ENCODE measurements at regions not wholly inside any gene's neighbourhood (a gene's known extent, or its start where the extent isn't known, plus 50 kb on each side); places are given as distances from the start of the nearest gene placed in this dataset.

GRCh38 chr13:55155046-55155445 is 1985.7 kb upstream of the PRR20A start:
- TF ChIP-seq, protein P1, sequence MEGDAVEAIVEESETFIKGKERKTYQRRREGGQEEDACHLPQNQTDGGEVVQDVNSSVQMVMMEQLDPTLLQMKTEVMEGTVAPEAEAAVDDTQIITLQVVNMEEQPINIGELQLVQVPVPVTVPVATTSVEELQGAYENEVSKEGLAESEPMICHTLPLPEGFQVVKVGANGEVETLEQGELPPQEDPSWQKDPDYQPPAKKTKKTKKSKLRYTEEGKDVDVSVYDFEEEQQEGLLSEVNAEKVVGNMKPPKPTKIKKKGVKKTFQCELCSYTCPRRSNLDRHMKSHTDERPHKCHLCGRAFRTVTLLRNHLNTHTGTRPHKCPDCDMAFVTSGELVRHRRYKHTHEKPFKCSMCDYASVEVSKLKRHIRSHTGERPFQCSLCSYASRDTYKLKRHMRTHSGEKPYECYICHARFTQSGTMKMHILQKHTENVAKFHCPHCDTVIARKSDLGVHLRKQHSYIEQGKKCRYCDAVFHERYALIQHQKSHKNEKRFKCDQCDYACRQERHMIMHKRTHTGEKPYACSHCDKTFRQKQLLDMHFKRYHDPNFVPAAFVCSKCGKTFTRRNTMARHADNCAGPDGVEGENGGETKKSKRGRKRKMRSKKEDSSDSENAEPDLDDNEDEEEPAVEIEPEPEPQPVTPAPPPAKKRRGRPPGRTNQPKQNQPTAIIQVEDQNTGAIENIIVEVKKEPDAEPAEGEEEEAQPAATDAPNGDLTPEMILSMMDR (IDR thresholded peaks at IDR 0.05): no peak
- no peak for TF ChIP-seq POLR2A (IDR thresholded peaks at IDR 0.05)

Measured in thyroid gland (tissue), 4 donors.